Natural killer cell (primary cell): ENCODE measurements at regions not wholly inside any gene's neighbourhood (a gene's known extent, or its start where the extent isn't known, plus 50 kb on each side); places are given as distances from the start of the nearest gene placed in this dataset.

ENCODE experiments used
- ATAC-seq, 3 donors: fragments of 150-1000 bp in 2 of 3; fragments of 200-7000 bp in 1 of 3; cut with Tn5 transposase; 1 replicate in 1 of 3; 2 replicates in 2 of 3; pipeline ENCODE4 v1.10.0; 2021; ENCODE audit warnings: mild to moderate bottlenecking in 2 of 3, moderate library complexity in 2 of 3
- DNase-seq, 2 donors: peaks; one replicate each; pipeline versions ENCODE4 v3.0.0 to v3.0.0-alpha.2; 2013 to 2021; ENCODE audit warnings: mixed read lengths in 1 of 2
- H3K27ac ChIP-seq: one replicate; pipeline ENCODE4 v1.5.1; 2013; ENCODE audit warnings: mild to moderate bottlenecking, low read length
- H3K27me3 ChIP-seq: one replicate; pipeline ENCODE4 v1.6.1; 2013; ENCODE audit warnings: low read length; ENCODE audit not compliant: control insufficient read depth, insufficient read depth
- H3K36me3 ChIP-seq: one replicate; pipeline ENCODE4 v1.6.1; 2013; ENCODE audit warnings: low read length; ENCODE audit not compliant: control insufficient read depth, insufficient read depth
- H3K4me1 ChIP-seq: one replicate; pipeline ENCODE4 v1.6.1; 2013; ENCODE audit warnings: low read length; ENCODE audit not compliant: control insufficient read depth, insufficient read depth
- H3K4me3 ChIP-seq: one replicate; pipeline ENCODE4 v1.5.1; 2013; ENCODE audit warnings: low read length
- H3K9me3 ChIP-seq: one replicate; pipeline ENCODE4 v1.6.1; 2013; ENCODE audit warnings: low read length; ENCODE audit not compliant: control insufficient read depth, insufficient read depth
- H3K27ac Mint-ChIP-seq, 2 donors: one replicate each; pipeline ENCODE4 v1.8.0; 2022; ENCODE audit warnings: mild to moderate bottlenecking in 2 of 2, mixed read lengths in 2 of 2, moderate library complexity in 1 of 2
- H3K27me3 Mint-ChIP-seq, 2 donors: one replicate each; pipeline ENCODE4 v1.8.0; 2022; ENCODE audit warnings: low read depth in 2 of 2, mixed read lengths in 2 of 2
- H3K36me3 Mint-ChIP-seq: one replicate; pipeline ENCODE4 v1.8.0; 2022; ENCODE audit warnings: mixed read lengths
- H3K4me1 Mint-ChIP-seq, 2 donors: one replicate each; pipeline ENCODE4 v1.8.0; 2022; ENCODE audit warnings: mixed read lengths in 2 of 2
- H3K4me3 Mint-ChIP-seq: one replicate; pipeline ENCODE4 v1.8.0; 2022; ENCODE audit warnings: mild to moderate bottlenecking, moderate library complexity, mixed read lengths
- H3K9me3 Mint-ChIP-seq, 2 donors: one replicate each; pipeline ENCODE4 v1.8.0; 2022; ENCODE audit warnings: mixed read lengths in 2 of 2
- WGBS: methylation state at CpG from one replicate; pipeline ENCODE4 v1.1.7; 2013; ENCODE audit warnings: missing lambda C conversion rate; ENCODE audit not compliant: insufficient coverage; 5-methylcytosine and 5-hydroxymethylcytosine counted together
- intact Hi-C: fragments of 100-400 bp; cut with micrococcal nuclease; formaldehyde crosslinking; loops from one replicate; pipeline ENCODE4 v1.14.2; 2022
- TF ChIP-seq, protein P1 (sequence below): fragments of 200-600 bp; IDR thresholded peaks from one replicate; pipeline ENCODE4 v1.8.0; 2022; ENCODE audit warnings: antibody characterized with exemption

DNA sequence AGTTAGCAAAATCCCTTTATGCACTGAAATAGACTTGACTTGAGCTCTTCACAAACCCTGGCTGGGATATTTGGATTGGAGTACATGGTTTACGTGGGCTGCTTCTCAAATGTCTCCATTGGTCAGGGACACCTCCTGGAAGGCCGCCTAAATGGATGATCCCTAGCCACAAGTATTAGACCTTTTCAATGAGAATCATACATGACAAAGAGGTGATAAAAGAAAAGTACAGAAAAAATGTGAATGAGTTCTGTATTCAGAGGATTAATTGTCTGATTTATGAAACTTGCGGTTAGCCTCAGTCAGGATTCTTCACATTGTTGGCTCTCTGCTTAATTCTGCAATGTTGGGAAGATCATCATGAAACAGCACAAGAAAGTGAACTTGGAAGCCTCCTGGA, 752.8 kb upstream of the ADAMTS16 start:
- TF ChIP-seq, protein P1, sequence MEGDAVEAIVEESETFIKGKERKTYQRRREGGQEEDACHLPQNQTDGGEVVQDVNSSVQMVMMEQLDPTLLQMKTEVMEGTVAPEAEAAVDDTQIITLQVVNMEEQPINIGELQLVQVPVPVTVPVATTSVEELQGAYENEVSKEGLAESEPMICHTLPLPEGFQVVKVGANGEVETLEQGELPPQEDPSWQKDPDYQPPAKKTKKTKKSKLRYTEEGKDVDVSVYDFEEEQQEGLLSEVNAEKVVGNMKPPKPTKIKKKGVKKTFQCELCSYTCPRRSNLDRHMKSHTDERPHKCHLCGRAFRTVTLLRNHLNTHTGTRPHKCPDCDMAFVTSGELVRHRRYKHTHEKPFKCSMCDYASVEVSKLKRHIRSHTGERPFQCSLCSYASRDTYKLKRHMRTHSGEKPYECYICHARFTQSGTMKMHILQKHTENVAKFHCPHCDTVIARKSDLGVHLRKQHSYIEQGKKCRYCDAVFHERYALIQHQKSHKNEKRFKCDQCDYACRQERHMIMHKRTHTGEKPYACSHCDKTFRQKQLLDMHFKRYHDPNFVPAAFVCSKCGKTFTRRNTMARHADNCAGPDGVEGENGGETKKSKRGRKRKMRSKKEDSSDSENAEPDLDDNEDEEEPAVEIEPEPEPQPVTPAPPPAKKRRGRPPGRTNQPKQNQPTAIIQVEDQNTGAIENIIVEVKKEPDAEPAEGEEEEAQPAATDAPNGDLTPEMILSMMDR, result no peak
- intact Hi-C loops, result no loop called here
- no peaks in the 10 kb centered on the region for H3K4me1 Mint-ChIP-seq
- H3K27me3 ChIP-seq, result no peaks in the 10 kb centered on the region
- H3K27me3 Mint-ChIP-seq, result no peaks in the 10 kb centered on the region
- no peaks in the 10 kb centered on the region for H3K9me3 ChIP-seq
- H3K4me1 ChIP-seq, result no peaks in the 10 kb centered on the region
- H3K27ac ChIP-seq, result no peak overlapping the region
- no peak overlapping the region for H3K4me3 ChIP-seq
- no peaks in the 10 kb centered on the region for H3K36me3 Mint-ChIP-seq
- no peaks in the 10 kb centered on the region for H3K36me3 ChIP-seq
- H3K27ac Mint-ChIP-seq, result no peak overlapping the region
- 90% methylated on average over 3 of the region's 3 CpGs for WGBS
- no peak for DNase-seq
- H3K4me3 Mint-ChIP-seq, result no peak overlapping the region
- ATAC-seq, result no peak
- H3K9me3 Mint-ChIP-seq, result peaks cover 2% of the 10 kb centered on the region in 2 donors

DNA sequence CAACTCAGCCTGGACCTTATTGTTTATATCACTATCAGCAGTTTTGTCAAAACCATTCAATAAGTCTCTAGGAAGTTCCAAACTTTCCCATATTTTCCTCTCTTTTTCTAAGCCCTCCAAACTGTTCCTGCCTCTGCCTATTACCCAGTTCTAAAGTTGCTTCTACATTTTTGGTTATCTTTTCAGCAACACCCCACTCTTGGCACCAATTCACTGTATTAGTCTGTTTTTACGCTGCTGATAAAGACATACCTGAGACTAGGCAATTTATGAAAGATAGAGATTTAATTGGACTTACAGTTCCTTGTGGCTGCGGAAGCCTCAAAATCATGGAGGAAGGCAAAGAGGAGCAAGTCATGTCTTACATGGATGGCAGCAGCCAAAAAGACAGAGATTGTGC, 744.4 kb upstream of the ADAMTS16 start:
- no peaks in the 10 kb centered on the region for H3K36me3 Mint-ChIP-seq

DNA sequence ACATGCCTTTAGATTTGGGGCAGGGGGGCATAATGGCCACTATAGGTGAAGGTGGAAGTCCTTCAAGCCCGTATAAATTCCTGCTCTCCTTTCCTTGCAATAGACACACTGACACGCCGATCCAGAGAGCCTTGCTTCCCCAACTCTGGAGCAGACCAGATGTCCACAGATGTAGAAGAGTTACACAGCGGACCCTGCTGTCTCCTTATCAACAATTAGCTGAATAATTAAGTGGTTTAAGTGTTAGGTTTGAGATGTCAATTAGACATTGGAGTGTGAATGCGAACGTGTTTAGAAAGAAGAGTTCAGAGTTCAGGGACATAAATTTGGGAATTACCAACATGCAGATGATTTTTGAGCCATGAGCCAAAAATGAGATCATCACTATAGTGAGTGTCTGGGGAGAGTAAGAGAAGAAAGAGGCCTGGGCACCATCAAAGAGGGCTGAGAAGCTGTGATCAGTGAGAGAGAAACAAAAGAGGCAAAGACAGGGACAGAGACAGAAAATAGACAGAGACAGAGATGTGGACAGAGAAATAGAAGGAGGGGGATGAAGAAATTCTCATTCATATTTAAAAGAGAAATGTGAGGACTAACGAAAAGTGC, 734.4 kb upstream of the ADAMTS16 start:
- no peak overlapping the region for H3K27ac ChIP-seq
- Mint-ChIP-seq H3K9me3 (peaks cover 2 to 4% of the 10 kb centered on the region in 2 donors), H3K27me3 (no peaks in the 10 kb centered on the region), H3K27ac (no peak overlapping the region), H3K4me1 (no peaks in the 10 kb centered on the region), H3K4me3 (no peak overlapping the region), H3K36me3 (no peaks in the 10 kb centered on the region)
- intact Hi-C loops, result no loop called here
- H3K36me3 ChIP-seq, result no peaks in the 10 kb centered on the region
- no peak for ATAC-seq
- DNase-seq, result no peak
- 84% methylated on average over 7 of the region's 7 CpGs for WGBS
- no peak overlapping the region for H3K4me3 ChIP-seq
- H3K27me3 ChIP-seq, result no peaks in the 10 kb centered on the region
- peaks cover 7% of the 10 kb centered on the region for H3K9me3 ChIP-seq
- TF ChIP-seq, protein P1, result no peak
- H3K4me1 ChIP-seq, result no peaks in the 10 kb centered on the region

More for the DNA sequence above, 744.4 kb upstream of the ADAMTS16 start:
- 67% methylated on average over 2 of the region's 2 CpGs for WGBS
- Histone ChIP-seq H3K36me3 (no peaks in the 10 kb centered on the region), H3K4me1 (no peaks in the 10 kb centered on the region), H3K4me3 (no peak overlapping the region), H3K27me3 (no peaks in the 10 kb centered on the region), H3K9me3 (peaks cover 7% of the 10 kb centered on the region), H3K27ac (no peak overlapping the region)
- intact Hi-C loops, result no loop called here
- peaks cover 19 to 23% of the 10 kb centered on the region in 2 donors for H3K9me3 Mint-ChIP-seq
- H3K4me1 Mint-ChIP-seq, result no peaks in the 10 kb centered on the region
- no peak overlapping the region for H3K27ac Mint-ChIP-seq
- ATAC-seq (no peak), DNase-seq (no peak)
- H3K27me3 Mint-ChIP-seq, result no peaks in the 10 kb centered on the region
- H3K4me3 Mint-ChIP-seq, result no peak overlapping the region
- TF ChIP-seq, protein P1, result no peak

DNA sequence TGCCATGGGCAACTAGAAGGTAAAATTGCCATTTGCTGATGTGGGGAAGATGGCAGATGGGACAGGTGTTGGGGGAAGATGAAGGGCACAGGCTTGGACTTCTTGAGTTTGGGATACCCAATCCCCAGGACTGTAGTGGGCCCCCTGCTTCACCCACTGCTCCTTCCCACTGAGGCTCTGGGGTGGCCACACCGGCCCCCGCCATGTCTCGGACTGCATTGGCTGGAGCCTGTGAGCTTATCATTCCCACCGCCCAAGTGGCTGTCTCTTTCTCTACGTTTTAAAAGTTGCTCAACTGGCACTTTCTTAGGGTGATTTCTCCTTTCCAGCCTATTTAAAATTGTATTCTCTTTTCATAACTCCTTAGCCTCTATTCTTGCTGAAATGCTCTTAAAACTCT, 730.0 kb upstream of the ADAMTS16 start:
- no peak overlapping the region for H3K27ac ChIP-seq
- H3K9me3 ChIP-seq, result peaks cover 10% of the 10 kb centered on the region
- Mint-ChIP-seq H3K36me3 (no peaks in the 10 kb centered on the region), H3K27ac (no peak overlapping the region), H3K4me3 (no peak overlapping the region), H3K9me3 (peaks cover 0 to 12% of the 10 kb centered on the region in 2 donors), H3K4me1 (no peaks in the 10 kb centered on the region), H3K27me3 (no peaks in the 10 kb centered on the region)
- intact Hi-C loops, result no loop called here
- WGBS, result 85% methylated on average over 5 of the region's 5 CpGs
- TF ChIP-seq, protein P1, result no peak
- H3K4me3 ChIP-seq, result no peak overlapping the region
- ATAC-seq (no peak), DNase-seq (no peak)
- H3K36me3 ChIP-seq, result no peaks in the 10 kb centered on the region
- no peaks in the 10 kb centered on the region for H3K4me1 ChIP-seq
- H3K27me3 ChIP-seq, result no peaks in the 10 kb centered on the region
